NCI-H460 (cell line): ENCODE measurements at regions not wholly inside any gene's neighbourhood (a gene's known extent, or its start where the extent isn't known, plus 50 kb on each side); places are given as distances from the start of the nearest gene placed in this dataset.
"Not testable (repeated sequence)": the region's sequence is repeated elsewhere in the genome, so short reads cannot be mapped to it uniquely, and the experiment has no call there.

Source experiments
- DNase-seq: peaks from one replicate; pipeline ENCODE4 v3.0.0-alpha.2; 2016; ENCODE audit warnings: low read depth; ENCODE audit errors: extremely low read depth

DNA sequence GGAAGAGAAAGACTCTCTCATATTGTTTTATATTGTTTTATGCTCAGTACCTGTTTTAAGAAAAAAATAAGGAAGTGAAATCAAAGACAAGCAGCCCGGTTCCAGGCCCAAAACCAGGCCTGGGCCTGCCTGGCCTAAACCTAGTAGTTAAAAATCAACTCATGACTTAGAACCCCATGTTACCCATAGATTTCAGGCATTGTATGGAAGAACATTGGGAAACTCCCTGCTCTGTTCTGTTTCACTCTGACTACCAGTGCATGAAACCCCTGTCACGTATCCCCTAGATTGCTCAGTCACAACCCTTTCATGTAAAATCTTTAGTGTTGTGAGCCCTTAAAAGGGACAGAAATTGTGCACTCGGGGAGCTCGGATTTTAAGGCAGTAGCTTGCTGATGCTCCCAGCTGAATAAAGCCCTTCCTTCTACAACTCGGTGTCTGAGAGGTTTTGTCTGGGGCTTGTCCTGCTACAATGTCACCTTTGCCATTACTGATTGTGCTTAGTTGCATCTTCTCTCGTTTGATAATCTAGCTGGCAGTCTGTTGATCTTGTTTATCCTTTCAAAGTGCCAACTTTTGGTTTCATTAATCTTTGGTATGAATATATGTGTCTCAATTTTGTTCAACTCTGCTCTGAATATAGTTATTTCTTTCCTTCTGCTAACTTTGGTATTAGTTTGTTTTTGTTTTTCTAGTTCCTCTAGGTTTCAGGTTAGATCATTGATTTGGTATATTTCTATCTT, 842.8 kb upstream of the NDST4 start:
- not testable (repeated sequence) for DNase-seq

DNA sequence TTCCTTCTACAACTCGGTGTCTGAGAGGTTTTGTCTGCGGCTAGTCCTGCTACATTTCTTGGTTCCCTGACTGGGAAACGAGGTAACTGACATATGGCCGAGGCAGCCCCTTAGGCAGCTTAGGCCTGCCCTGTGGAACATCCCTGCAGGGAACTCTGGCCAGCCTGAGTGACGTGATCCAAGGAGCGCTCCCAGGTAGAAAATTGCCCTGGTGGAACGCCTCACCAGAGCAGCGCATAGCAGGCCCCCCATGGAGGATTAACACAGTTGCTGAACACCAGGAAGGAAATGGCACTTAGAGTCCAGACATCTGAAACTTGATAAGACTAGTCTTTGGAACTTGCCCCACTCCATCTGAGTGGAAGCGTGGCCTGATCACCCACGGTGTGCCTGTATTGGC, 837.4 kb upstream of the NDST4 start:
- DNase-seq, result no peak

DNA sequence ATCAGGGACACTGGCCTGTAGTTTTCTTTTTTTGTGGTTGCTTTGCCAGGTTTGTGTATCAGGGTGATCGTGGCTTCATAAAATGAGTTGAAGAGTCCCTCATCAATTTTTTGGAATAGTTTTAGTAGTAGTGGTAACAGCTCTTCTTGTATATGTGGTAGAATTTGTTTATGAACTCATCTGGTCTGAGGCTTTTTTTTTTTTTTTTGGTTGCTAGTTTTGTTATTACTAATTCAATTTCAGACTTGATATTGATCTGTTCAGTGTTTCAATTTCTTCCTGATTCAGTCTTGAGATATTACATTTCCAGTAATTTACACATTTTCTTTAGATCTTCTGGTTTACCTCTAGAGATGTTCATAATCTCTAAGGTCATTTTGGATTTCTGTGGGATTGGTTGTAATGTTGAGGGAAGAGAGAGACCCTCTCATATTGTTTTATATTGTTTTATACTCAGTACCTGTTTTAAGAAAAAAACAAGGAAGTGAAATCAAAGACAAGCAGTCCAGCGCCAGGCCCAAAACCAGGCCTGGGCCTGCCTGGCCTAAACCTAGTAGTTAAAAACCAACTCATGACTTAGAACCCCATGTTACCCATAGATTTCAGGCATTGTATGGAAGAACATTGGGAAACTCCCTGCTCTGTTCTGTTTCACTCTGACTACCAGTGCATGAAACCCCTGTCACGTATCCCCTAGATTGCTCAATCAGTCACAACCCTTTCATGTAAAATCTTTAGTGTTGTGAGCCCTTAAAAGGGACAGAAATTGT, 836.7 kb upstream of the NDST4 start:
- DNase-seq, result not testable (repeated sequence)

DNA sequence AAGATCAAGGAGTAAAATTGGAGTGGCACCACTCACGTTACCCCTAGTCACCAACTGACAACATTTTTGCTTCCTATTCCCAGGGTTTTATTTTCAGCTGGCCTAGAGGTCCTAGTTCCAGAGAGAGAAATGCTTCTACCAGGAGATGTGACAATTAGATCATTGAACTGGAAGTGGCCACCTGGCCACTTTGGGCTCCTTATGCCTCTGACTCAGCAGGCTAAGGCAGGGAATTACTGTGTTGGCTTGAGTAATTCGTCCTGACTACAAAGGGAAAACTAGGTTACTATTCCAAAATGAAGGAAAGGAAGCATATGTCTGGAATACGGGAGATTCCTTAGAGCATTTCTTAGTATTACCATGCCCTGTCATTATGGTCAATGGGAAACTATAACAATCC, 831.6 kb upstream of the NDST4 start:
- no peak for DNase-seq

DNA sequence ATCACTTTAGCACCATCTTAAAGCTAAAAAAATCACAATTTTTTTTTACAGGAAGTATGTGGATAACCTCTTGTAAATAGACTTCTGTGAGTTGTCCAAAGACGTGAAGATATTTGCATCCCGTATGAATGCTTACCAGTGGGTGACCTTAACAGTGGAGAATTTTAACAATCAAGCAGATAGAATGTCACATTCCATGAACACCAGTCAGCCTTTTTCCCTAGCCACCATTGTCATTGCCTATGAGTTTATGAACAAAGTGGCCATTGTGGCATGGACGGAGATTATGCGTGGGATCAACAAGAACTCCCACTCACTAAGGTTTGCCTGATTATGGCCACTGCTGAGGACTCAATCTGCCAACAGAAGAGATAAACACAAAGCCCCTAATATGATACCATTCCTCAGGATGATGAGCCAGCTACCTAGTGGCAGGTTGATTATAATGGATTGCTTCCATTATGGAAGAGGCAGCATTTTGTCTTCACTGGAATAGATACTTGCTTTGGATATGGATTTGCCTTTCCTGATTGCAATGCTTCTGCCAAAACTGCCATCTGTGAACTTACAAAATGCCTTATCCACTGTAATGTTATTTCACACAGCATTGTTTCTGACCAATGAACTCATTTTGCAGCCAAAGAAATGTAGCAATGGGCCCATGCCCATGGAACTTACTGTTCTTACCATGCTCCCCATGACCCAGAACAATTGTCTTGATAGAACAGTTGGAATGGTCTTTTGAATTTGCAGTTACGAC, 830.9 kb upstream of the NDST4 start:
- no peak for DNase-seq

DNA sequence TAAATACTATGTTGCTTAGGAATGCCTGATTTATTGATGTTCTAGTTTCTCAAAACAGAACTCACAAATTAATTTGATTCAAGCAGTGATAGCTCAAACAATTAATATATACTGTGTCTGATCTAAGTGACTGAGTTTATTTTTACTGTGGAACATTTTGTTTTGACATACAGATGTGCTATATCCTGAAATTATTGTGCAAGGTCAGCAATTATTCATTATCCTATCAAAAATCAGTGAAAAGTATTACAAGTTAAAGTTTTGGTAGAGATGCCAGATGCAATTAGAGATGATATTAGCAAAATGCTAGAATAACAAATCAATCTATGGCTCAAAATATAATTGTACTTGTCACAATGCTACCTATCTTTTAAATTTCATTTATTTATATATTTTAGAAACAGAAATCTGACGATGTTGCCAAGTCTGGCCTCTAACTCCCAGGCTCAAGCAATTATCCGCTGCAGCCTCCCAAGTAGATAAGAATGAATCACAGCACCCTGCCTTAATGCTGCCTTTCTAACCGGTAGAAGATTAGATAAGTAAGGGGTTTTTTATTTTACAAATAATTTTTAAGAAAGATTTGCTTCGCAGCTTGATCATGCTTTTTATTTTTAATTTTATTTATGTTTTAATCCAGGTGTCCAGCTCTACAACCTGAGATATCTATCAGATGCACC, 825.5 kb upstream of the NDST4 start:
- DNase-seq, result no peak

DNA sequence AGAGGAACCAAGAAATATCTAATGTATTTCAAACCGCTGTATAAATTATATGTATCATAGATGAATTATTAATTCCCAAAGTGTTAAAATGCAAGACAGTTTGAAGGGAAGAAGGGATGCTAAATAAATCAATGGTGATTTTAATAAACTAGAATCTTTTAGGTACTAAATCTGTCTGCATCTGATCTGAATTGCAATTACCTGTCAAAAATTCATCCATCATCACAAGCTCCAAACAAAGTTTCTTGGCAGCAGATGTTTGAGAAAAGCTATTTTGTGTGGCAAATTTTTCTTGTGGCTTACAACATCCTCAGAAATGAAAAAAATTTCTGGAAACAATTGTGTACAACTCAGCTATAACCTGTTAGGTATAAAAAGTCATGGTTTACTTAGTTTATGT, 816.0 kb upstream of the NDST4 start:
- DNase-seq, result no peak

DNA sequence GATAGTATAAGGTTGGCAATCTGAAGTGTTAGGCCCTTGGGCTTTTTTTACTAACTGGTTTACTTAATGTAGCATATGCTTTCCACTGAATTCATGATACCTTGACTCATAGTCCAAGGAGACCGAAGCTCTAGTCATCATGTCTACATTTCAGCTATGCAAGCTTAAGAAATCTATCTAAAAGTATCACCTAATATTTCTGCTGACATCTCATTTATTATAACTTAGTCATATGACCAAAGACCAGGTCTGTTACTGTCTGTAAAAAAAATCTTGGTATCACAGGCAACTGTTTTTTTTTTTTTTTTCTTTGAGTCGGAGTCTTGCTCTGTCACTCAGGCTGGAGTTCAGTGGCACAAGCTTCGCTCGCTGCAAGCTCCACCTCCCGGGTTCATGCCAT, 814.0 kb upstream of the NDST4 start:
- no peak for DNase-seq

DNA sequence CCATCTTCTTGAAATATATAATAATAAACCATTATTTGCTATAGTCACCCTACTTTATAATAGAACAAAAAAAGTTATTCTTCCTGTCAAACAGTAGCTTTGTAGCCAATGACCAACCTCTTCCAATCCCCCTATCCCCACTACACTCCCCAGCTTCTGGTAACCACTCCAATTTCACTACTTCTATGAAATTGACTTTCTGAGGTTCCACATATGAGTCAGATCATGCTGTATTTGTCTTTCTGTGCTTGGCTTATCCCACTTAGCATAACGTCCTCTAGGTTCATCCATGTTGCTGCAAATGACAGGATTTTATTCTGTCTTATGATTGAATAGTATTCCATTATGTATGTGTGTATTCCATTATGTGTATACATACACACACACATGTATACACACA, 809.7 kb upstream of the NDST4 start:
- DNase-seq, result no peak

DNA sequence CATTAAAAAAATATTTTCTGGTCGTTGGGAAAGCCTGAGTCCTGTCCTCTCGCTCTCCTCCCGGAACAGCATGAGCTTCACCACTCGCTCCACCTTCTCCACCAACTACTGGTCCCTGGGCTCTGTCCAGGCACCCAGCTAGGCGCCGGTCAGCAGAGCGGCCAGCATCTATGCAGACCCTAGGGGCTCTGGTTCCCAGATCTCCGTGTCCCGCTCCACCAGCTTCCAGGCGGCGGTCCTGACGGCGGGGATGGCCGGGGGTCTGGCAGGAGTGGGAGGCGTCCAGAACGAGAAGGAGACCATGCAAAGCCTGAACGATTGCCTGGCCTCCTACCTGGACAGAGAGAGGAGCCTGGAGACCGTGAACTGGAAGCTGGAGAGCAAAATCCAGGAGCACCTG, 807.2 kb upstream of the NDST4 start:
- DNase-seq, result no peak

DNA sequence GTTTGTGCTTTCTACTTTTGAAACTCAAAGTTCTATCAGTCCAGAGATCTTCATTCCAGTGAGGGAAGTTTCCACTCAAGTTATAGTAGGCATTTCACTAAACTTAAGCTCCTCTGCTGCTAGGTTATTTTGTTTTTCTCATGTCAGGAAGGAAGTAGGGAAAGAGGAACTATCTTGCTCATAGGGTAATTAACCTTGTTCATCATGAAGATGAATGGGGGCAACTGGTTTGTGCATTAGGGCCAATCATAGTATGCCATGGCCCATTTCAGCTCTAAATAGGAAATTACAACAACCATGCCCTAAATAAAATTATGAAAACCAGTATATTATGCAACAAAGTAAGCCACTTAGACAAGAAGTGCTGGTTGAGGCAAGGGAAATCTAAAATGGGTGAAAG, 804.7 kb upstream of the NDST4 start:
- no peak for DNase-seq

DNA sequence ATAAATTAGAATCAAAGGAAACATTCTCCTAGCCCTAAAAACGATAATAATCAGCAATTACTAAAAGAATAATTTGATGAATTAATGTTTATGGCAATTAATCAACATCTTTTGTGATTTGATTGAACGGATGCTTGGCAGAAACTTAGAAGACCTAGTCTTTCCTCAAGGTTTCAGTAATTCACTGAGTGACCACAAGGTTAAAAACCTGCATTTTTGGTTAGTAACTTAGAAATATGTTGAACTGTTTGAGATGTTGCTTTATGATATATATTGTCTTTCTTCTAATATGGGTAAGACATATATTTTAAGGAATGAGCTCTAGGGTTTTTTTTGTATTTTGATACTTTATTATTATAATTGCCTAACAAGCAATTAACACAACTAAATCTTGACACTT, 793.0 kb upstream of the NDST4 start:
- no peak for DNase-seq

DNA sequence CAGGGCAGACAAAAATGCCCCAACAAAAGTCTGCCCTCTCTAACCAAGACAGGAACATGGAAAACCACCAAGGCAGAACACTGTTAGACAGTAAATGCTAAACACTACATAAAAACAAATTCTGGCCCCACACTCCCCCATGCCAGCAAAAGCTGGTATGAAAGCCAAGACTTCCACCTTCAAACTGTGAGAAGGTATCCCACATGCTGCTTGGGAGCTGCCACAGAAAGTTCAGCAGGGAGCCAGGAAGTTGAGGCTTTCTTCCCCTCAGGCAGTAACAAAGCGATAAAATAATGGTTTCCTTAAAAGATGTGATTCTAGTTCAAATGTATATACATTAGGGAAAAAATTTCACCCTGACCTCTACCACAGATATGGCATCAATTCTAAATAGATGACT, 770.4 kb upstream of the NDST4 start:
- DNase-seq, result no peak

DNA sequence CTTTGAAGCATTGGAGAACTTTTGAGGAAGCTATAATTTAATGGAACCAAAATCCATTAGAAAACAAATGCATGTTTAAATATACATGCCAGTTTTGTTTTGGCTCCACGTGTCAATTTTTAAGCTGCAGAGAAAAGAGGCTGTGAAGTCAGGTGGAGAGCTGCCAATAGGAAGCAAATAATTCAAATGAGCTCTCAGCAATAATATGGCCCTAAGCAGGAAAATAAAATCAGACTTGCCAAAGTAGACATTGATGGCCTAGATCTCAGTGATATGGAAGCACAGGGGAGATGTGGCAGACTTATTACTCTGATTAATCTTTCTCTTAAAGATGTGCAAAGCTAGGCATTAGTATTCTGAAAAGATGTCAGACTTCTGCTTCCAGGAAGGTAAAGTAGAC, 769.8 kb upstream of the NDST4 start:
- DNase-seq, result no peak

DNA sequence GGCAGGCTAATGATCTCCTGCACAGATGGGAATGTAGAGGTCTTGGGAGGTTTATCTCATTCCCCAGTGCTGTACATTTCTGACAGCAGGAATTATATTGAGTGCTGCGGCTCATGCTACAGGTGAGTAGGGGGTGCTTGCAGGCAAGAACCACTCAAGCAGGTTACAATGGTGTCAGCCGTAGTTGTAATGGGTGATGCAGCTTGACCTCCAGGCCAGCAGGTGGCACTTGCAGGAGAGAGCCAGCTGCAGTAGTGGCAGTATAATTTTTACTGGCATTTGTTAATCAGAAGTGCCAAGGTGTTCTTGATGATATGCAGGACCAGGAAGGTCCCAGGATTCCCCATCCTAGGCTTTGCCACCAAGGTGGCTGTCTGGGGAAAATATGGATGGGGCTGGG, 759.6 kb upstream of the NDST4 start:
- DNase-seq, result no peak

DNA sequence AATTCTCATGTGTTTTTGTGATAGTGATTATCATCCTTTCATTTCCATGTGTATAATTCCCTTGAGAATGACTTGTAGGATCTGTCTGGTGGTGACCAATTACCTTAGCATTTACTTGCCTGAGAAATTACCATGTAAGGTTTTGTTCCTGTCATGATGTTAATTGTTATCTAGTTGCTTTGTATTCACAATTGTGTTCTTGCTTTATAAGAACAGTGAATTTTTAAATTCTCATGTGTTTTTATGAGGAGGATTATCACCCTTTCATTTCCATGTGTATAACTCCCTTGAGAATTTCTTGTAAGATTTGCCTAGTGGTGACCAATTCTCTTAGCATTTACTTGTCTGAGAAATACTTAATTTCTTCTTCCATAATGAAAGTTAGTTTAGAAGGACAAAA, 758.2 kb upstream of the NDST4 start:
- no peak for DNase-seq

DNA sequence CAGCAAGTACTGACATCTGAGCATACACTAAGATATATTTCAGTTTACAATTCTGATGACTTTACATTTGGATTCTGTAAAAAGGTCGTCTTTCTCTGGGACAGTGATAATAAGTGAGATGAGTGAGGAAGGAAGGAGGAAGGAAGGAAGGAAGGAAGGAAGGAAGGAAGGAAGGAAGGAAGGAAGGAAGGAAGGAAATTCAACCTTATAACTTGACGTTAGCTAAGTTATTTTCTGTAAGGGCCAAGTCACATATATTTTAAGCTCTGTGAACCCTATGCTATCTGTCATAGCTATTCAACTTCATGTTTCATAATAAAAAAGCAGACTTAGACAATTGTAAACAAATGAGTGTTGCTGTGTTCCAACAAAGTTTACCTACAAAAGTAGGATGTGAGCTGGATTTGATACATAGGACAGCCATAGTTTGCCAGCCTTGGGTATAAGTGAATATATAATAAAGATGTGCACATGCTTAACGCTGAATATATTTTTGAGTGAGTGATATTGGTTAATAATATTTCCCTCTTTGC, 753.0 kb upstream of the NDST4 start:
- DNase-seq, result no peak

DNA sequence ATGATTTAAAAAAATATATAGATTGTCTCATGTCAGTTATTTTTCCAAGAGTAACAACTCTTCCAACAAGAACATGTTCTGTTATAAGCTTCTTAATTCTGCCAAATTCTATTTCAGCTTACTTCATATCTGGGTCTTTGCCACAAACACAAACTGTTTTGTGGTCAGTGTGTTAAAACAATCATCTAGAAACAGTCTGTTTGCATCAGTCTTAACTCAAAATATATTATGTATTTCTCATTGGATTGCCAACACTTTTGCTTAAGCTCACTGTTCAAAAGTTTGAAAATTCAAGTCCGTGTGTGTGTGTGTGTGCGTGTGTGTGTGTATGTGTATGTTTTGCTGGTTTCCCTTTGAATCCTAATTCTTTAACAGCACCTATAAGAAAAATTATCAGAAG, 752.3 kb upstream of the NDST4 start:
- DNase-seq, result no peak

DNA sequence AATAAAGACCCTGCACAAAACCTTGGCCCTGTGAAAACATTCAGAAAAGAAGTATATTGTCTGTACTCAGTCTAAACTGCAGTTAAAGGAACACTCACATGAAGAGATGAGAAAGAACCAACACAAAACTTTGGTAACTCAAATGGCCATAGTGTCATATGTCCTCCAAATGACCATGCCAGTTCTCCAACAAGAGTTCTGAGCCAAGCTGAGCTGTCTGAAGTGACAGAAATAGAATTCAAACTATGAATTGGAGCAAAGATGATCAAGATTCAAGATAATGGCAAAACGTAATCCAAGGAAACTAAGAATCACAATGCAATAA, 739.3 kb upstream of the NDST4 start:
- DNase-seq, result no peak

DNA sequence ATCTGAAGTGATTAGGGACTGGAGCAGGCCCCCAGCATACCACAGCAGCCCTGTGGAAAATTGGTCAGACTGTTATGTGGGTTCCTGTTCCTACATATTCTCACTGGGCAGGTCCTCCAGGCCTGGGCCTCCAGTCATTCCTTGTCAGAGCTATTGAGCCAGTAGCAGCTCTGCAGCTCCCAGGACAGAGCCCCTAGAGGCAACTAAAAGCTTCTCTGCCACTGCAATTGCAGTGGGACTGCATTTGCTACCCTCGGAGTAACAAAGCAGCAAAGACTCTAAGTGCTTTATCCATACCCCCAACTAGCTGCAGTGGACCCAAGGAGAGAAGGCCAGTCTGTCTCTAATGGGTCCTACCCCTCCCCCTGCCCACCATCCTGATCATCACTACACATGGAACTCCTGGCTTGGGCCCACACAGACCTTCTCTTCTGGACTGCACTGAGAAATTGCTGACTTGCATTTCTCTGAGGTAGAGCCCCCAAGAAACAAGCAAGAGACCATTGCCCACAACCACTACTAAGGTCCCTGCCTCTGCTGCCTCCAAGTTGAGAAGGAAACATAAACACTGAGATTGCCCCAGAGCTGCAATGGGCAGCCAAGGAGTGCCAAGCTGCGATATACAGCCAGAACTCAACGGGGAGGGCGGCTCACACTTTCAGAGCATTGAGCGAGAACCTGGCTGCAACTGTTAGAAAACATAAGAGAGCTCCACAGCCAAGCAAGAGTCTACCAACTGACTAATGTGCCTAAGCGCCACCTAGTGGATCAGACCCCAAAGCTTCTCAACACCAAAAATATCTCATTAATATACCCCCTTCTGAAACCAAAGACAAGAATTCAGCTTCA, 738.7 kb upstream of the NDST4 start:
- peak; percentile 36 for DNase-seq
